ENCODE measurements at regions not wholly inside any gene's neighbourhood (a gene's known extent, or its start where the extent isn't known, plus 50 kb on each side); places are given as distances from the start of the nearest gene placed in this dataset.
"Not testable (repeated sequence)": the region's sequence is repeated elsewhere in the genome, so short reads cannot be mapped to it uniquely, and the experiment has no call there.

GRCh38 chr3:106108925-106109324 is 240.1 kb upstream of the CBLB start:
- ATAC-seq = no peak
- intact Hi-C loops (cut with DNase I, micrococcal nuclease) = loop anchor here in 1 of 2 donors (5.0 kb wide), 1 partner anchor 288 kb away; no protein-coding TSS in a partner anchor
- TF ChIP-seq CTCF (IDR thresholded peaks at IDR 0.05) = no peak
- DNase-seq = no peak
- Histone ChIP-seq H3K4me1 (ENCODE audit: low read depth) (no peaks in the 10 kb centered on the region), H3K36me3 (ENCODE audit: low read depth) (no peaks in the 10 kb centered on the region), H3K4me3 (no peak overlapping the region), H3K9me3 (no peaks in the 10 kb centered on the region)

- ATAC-seq; intact Hi-C loops (cut with DNase I, micrococcal nuclease); H3K4me3 ChIP-seq; H3K36me3 ChIP-seq (ENCODE audit: low read depth); DNase-seq; H3K4me1 ChIP-seq (ENCODE audit: low read depth); H3K9me3 ChIP-seq: not testable (repeated sequence)
Observed at GRCh38 chr3:106112561-106112960, 243.7 kb upstream of the CBLB start.

DNA sequence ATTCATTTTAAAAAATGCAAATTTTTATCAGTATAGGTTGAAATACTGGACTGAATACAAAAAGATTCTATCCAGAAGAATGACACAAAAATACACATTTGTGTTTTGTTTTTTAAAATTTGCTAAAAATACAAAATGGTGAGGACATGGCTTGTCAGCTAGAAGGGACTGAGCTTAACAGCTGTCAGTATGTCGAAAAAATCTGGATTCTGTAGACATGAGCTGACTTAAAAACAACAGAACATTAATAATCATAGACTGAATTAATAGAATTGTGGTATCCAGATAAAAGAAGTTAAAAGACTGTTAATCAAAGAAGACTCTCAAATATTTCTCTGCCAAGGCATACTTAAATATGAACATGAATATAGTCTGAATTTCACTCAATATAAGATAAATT is 244.9 kb upstream of the CBLB start:
- intact Hi-C loops (cut with DNase I, micrococcal nuclease) = no loop called here
- TF ChIP-seq CTCF (IDR thresholded peaks at IDR 0.05) = no peak
- no peaks in the 10 kb centered on the region for H3K9me3 ChIP-seq

DNA sequence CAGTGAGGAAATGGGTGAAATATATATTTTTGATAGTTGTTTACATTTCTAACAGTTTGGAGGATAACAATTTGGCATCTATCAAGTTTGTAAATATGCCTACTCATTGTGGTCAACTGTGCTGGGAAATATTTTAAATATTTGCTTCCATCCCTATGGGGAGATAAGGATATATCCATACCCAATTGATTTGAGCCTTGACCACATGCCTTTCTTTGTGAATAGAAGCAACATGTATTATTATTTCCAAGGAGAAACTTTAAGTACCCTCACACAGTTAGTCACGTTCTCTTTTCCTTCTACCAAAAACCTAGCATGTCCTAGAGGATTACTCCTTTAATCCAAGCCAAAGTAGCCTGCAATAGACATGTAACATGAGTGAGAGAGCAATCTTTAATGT is 245.4 kb upstream of the CBLB start:
- no peak for ATAC-seq
- H3K4me1 ChIP-seq (ENCODE audit: low read depth) = no peaks in the 10 kb centered on the region
- H3K9me3 ChIP-seq = no peaks in the 10 kb centered on the region
- no peak overlapping the region for H3K4me3 ChIP-seq
- DNase-seq = no peak
- H3K36me3 ChIP-seq (ENCODE audit: low read depth) = no peaks in the 10 kb centered on the region
- intact Hi-C loops (cut with DNase I, micrococcal nuclease) = no loop called here
- TF ChIP-seq CTCF (IDR thresholded peaks at IDR 0.05) = no peak

More for the DNA sequence above, 244.9 kb upstream of the CBLB start:
- Histone ChIP-seq H3K4me1 (ENCODE audit: low read depth) (no peaks in the 10 kb centered on the region), H3K4me3 (no peak overlapping the region), H3K36me3 (ENCODE audit: low read depth) (no peaks in the 10 kb centered on the region)
- DNase-seq (no peak), ATAC-seq (no peak)

DNA sequence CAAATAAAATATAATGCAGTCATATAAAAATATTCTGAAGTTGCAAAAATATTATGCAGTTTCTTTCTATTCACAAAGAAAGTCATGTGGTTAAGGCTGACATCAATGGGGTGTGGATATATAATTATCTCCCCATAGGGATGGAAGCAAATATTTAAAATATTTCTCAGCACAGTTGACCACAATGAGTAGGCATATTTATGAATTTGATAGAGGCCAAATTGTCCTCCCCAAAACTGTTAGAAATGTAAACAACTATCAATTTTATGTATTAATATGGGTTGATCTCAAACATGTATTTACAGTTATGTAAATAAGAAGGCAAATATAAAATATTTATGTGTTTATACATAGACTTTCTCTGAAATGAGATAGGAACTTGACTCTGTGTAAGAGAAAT is 246.0 kb upstream of the CBLB start:
- ATAC-seq = no peak
- TF ChIP-seq CTCF (IDR thresholded peaks at IDR 0.05) = no peak
- H3K4me1 ChIP-seq (ENCODE audit: low read depth) = no peaks in the 10 kb centered on the region
- H3K9me3 ChIP-seq = no peaks in the 10 kb centered on the region
- no peak overlapping the region for H3K4me3 ChIP-seq
- no peak for DNase-seq
- intact Hi-C loops (cut with DNase I, micrococcal nuclease) = no loop called here
- no peaks in the 10 kb centered on the region for H3K36me3 ChIP-seq (ENCODE audit: low read depth)

GRCh38 chr3:106115557-106115956 is 246.7 kb upstream of the CBLB start:
- Histone ChIP-seq H3K9me3 (no peaks in the 10 kb centered on the region), H3K4me1 (ENCODE audit: low read depth) (no peaks in the 10 kb centered on the region), H3K4me3 (no peak overlapping the region), H3K36me3 (ENCODE audit: low read depth) (no peaks in the 10 kb centered on the region)
- ATAC-seq (no peak), DNase-seq (no peak)
- TF ChIP-seq CTCF (IDR thresholded peaks at IDR 0.05) = no peak
- intact Hi-C loops (cut with DNase I, micrococcal nuclease) = no loop called here

Measured in mucosa of descending colon (tissue), 3 donors.